ENCODE measurements at regions not wholly inside any gene's neighbourhood (a gene's known extent, or its start where the extent isn't known, plus 50 kb on each side); places are given as distances from the start of the nearest gene placed in this dataset.

DNA sequence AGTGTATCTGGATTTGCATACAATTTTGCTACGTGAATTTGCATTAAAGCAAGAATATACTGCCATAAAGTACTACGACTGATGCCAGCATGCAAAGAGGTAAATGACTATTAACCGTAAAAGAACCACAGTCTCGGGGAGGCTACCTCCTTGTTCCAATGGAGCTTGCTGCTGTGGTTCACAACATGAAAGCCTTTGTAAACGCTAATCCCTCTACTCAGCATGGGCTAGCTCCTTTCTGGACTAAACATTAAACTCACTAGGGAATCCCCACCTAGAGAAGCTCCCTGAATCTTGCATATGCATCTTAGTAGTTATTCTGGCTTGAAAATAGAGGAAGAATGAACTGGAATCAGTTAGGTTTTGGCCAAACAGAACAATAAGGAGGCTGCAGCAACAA lies 60.5 kb upstream of the ARHGAP32 start:
- Histone ChIP-seq H2BK120ac (replicated peaks; ENCODE audit: low read depth, low read length) (no peak overlapping the region), H3K36me3 (ENCODE audit: control insufficient read depth in 2 of 4, insufficient read depth in 4 of 4, low read length in 3 of 4) (no peaks in the 10 kb centered on the region), H3K9ac (replicated peaks in 1 of 4; ENCODE audit: extremely low read depth in 1 of 4, low read depth in 3 of 4, low read length in 3 of 4) (no peak overlapping the region), H3K9me3 (ENCODE audit: insufficient read depth in 2 of 2, low read depth in 1 of 2, low read length in 1 of 2) (no peaks in the 10 kb centered on the region), H2BK15ac (ENCODE audit: low read length) (no peak overlapping the region), H3K4me3 (ENCODE audit: extremely low read depth in 1 of 4, insufficient read depth in 2 of 4, low read depth in 3 of 4, low read length in 4 of 4) (peak overlapping the region in 2 of 4 experiments; percentile 12 to 47; a peak in 3 of 8 replicates), H2BK5ac (ENCODE audit: low read depth, low read length) (no peak overlapping the region; the same call in 1 of the 2 replicates), H3K79me1 (ENCODE audit: low read depth, low read length) (no peaks in the 10 kb centered on the region; the same call in 1 of the 2 replicates), H4K20me1 (replicated peaks in 1 of 2; ENCODE audit: control insufficient read depth in 1 of 2, insufficient read depth in 2 of 2, low read length in 2 of 2) (no peaks in the 10 kb centered on the region), H3K27ac (ENCODE audit: low read depth, low read length) (no peak overlapping the region), H4K8ac (ENCODE audit: extremely low read depth, insufficient read depth, low read length) (no peak overlapping the region), H3K18ac (ENCODE audit: extremely low read depth, low read length) (peak overlapping the region; percentile 60; the same call in 1 of the 2 replicates), H3K27me3 (replicated peaks in 1 of 4; ENCODE audit: control insufficient read depth in 3 of 4, extremely low read depth in 1 of 4, insufficient read depth in 3 of 4, low read length in 3 of 4) (no peaks in the 10 kb centered on the region), H2BK20ac (ENCODE audit: low read length) (no peak overlapping the region), H3K4me1 (replicated peaks in 1 of 4; ENCODE audit: control insufficient read depth in 3 of 4, insufficient read depth in 4 of 4, low read length in 3 of 4) (peaks cover 0 to 20% (median 8%) of the 10 kb centered on the region in 4 experiments; a peak in 4 of 7 replicates), H2AK5ac (ENCODE audit: low read depth, low read length) (no peak overlapping the region), H3K23ac (ENCODE audit: insufficient read length) (no peak overlapping the region), H2BK12ac (ENCODE audit: low read depth, low read length) (no peak overlapping the region), H3K14ac (ENCODE audit: insufficient read length) (no peak overlapping the region), H3K4ac (replicated peaks; ENCODE audit: insufficient read length, low read depth, low read length) (no peak overlapping the region), H3K23me2 (ENCODE audit: low read depth, low read length) (peaks cover 2% of the 10 kb centered on the region; the same call in 1 of the 2 replicates), H4K5ac (ENCODE audit: insufficient read length, low read depth, low read length) (no peak overlapping the region), H3K56ac (replicated peaks; ENCODE audit: insufficient read length, low read depth, low read length) (no peak overlapping the region), H3K4me2 (ENCODE audit: insufficient read depth in 1 of 2, low read depth in 2 of 2, low read length in 2 of 2) (peak overlapping the region; percentile 62 to 66), H4K91ac (replicated peaks; ENCODE audit: insufficient read length, low read length) (no peak overlapping the region), H3K79me2 (ENCODE audit: control insufficient read depth in 1 of 2, insufficient read depth in 2 of 2, low read length in 2 of 2) (peaks cover 0 to 80% of the 10 kb centered on the region in 2 experiments; a peak in 3 of 4 replicates), H2AFZ (ENCODE audit: low read length) (no peak overlapping the region)
- ChIA-PET CTCF (ENCODE audit: partially characterized antibody) (interaction anchor here (1.0 to 1.5 kb wide), 5 partner anchors 9 to 43 kb away, joined by 3 to 4 read pairs (median 4); no protein-coding TSS in a partner anchor), POLR2A (ENCODE audit: partially characterized antibody) (interaction anchor here (1.3 to 1.8 kb wide), 4 partner anchors 9 to 27 kb away, joined by 3 to 8 read pairs (median 6); no protein-coding TSS in a partner anchor)
- 1% methylated on average over 5 of the region's 5 CpGs; no CpG with 5 or more reads in 1 of the 2 experiments for WGBS, 2 experiments (ENCODE audit: extremely low coverage in 1 of 2, insufficient coverage in 1 of 2, insufficient read length in 1 of 2, insufficient replicate concordance in 2 of 2, low coverage in 1 of 2, low lambda C conversion rate in 2 of 2, missing lambda C conversion rate in 1 of 2)
- peak; percentile 99 for FAIRE-seq
- DNase-seq (ENCODE audit: low read depth in 1 of 2, low spot score in 2 of 2) = peak in 1 of 2 experiments; percentile 23
- TF ChIP-seq PHF8 (conservative IDR thresholded peaks at IDR 0.05; ENCODE audit: low read depth, low read length) = no peak
- no peak for TF ChIP-seq KDM5A (IDR thresholded peaks at IDR 0.05; ENCODE audit: low read length)
- TF ChIP-seq POU5F1 (IDR thresholded peaks at IDR 0.05; ENCODE audit: low read depth, low read length) = peak; percentile 69; the same call in 1 of the 2 replicates
- TF ChIP-seq CHD2 (IDR thresholded peaks at IDR 0.05; ENCODE audit: low read length) = no peak
- no peak for TF ChIP-seq CREB1 (IDR thresholded peaks at IDR 0.05)
- peak; percentile 68 for TF ChIP-seq NANOG (IDR thresholded peaks at IDR 0.05; ENCODE audit: insufficient read depth, low read depth, low read length, poor library complexity, severe bottlenecking)
- TF ChIP-seq GABPA (IDR thresholded peaks at IDR 0.05; ENCODE audit: borderline replicate concordance, insufficient read depth, low read length) = no peak
- no peak for TF ChIP-seq ASH2L (IDR thresholded peaks at IDR 0.05; ENCODE audit: low read length)
- no peak for TF ChIP-seq RNF2 (IDR thresholded peaks at IDR 0.05; ENCODE audit: borderline replicate concordance, low read depth, low read length, missing control alignments, poor library complexity, severe bottlenecking)
- TF ChIP-seq SIN3A (conservative IDR thresholded peaks at IDR 0.05 in 1 of 2, IDR thresholded peaks at IDR 0.05 in 1 of 2; ENCODE audit: low read depth in 1 of 2, low read length in 2 of 2) = no peak
- TF ChIP-seq SP1 (IDR thresholded peaks at IDR 0.05; ENCODE audit: low read depth, low read length) = peak; percentile 54; the same call in 1 of the 2 replicates
- TF ChIP-seq BRCA1 (IDR thresholded peaks at IDR 0.05; ENCODE audit: low read depth, low read length) = no peak
- no peak for TF ChIP-seq JUN (IDR thresholded peaks at IDR 0.05; ENCODE audit: low read depth, low read length)
- no peak for TF ChIP-seq FOSL1 (IDR thresholded peaks at IDR 0.05; ENCODE audit: insufficient read depth, low read depth, low read length)

All from H1 (cell line).